GM19025 (cell line): ENCODE measurements at regions not wholly inside any gene's neighbourhood (a gene's known extent, or its start where the extent isn't known, plus 50 kb on each side); places are given as distances from the start of the nearest gene placed in this dataset.
"Not testable (repeated sequence)": the region's sequence is repeated elsewhere in the genome, so short reads cannot be mapped to it uniquely, and the experiment has no call there.

Source experiments
- ATAC-seq: cut with Tn5 transposase; IDR thresholded peaks from one replicate; pipeline ENCODE4 v1.9.1; 2021; ENCODE audit warnings: mild to moderate bottlenecking, low read depth, moderate library complexity; ENCODE audit not compliant: unreplicated experiment

DNA sequence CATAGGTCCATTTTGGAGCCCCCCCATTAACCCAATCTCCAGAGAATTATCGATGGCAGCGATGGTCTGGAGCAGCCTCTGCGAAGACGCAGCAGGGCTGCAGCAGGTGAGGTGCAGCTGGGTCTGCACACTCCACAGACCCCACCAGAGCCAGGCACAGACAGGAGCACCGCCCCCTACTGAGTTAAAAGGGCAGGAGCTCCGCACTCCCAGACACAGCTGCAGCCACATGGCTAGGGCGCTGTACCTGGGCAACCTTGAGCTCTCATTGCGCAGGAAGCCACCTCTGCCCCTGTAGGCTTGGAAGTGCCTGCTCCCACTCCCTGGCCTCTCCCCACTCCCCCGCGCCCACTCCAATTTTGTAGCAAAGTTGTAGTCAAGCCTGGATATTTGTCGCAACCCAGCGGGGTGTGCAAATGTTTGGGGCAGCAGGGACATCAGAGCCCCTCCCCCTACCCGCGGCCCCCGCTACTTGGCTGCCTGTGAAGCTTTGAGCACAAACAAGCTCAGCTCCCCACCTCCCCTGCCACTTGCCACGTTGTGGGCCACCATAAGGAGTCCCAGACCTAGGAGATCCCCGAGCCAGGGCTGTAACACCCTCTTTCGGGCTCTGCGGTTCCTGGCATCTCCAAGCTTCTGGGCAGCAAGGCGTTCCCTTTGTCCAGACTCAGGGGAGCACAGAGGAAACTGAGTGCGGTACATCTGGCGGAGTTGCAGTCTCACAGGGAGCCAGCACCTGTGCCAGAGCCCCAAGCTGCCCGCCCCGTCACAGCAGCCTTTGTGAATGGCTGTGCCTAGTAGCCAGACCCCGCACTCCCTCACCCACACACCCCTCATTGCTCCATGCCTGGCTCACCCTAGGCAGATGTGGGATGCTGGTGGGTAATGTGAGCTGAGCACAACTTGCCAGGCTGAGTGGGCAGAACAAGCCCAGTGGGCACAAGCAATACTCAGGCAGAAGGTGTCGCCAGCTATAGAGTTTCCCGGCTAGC, 949.7 kb upstream of the SLITRK1 start:
- ATAC-seq, result no peak

DNA sequence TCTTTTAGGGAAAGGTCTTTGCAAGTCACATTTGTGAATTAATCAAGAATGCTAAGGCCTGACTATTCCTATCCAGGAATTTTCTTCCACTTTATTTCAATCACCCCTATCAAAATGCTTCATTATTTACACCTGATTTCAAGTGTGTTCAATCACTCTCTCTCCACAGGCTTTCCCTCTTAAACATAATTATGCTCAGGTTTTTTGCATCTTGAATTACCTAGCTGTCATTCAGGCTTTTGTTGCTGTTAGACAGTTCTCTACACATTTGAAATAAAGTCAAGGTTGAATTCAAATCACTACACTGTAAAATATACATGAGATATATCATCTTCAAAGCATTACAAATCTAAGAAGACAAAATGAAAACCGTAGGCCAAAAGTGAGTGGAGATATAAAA, 941.3 kb upstream of the SLITRK1 start:
- ATAC-seq, result no peak

DNA sequence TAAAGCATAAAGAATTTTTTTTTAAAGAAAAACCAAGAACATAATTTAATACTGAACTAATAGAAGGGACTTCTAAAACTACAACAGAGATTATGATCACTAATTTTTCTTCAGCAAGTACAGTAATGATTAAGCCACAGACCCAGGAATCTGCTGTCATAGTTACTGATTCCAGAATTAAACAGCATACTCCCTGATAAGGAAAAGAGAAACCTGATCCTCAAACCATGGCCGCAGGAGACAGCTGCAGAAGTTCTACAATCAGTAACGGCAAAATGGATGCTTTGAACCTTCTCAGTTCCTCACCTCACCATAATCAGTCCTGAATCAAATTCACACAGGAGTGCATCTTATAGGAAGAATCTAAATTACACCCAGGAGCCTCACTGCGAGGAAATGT, 939.0 kb upstream of the SLITRK1 start:
- ATAC-seq, result no peak

DNA sequence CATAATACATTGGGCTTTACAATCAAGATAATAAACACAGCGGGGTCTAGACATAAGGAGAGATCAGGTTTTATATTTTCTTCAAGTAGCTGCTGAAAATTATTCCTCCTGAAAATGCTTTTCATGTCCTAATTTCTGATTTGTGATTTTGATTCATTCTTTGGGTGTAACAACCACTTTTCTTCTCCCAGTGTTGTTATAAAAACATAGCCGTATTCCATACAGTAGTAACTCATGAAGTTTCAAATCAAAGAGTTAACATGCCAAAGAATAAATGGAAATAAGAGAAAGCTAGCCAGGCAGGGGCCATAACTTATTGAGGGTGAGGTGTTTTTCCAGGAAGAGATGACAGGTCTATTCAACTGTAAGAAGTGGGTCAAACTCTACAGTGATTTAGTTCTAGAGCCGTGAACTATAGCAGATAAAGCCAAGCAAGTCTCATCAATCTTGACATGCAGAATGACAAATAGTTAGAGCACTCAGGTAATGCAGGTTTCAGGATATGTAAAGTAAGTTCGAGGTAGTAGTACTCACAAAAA, 934.4 kb upstream of the SLITRK1 start:
- no peak for ATAC-seq

DNA sequence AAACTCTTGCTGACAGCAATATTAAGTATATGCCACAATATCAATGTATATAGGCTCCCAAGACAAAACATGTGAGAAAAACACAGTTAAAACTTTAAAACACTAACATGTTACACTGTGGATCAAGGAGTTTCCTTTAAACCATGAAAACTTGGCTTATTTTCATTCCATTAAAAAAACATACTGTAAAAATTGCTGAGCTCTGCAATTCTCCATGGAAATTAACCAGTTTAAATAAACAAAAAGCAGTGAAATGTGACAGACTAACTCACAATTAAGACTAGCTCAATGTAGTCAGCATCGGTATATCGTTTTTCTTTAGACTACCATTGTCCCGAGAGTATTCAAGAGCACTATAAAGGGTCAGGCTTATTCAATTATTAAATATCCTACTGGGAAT, 930.5 kb upstream of the SLITRK1 start:
- ATAC-seq, result no peak

GRCh38 chr13:84812078-84812477, 929.8 kb upstream of the SLITRK1 start:
- no peak for ATAC-seq

DNA sequence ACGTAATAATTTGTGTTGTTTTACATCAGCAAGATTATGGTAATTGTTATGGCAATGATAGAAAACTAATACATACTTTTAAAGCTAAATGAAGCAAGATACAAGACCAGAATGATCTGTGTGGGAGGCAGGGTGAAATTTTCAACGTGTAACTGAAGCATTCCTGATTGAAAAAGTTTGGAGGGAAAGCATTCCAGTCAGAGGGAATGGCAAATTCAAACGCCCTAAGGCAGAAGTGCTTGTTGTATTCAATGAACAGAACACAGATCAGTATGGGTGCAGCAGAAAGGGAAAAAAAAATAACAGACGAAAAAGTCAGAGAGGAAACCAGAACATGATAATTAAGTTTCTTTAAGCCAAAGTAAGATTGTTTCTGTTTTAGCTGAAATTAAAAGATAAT, 928.5 kb upstream of the SLITRK1 start:
- no peak for ATAC-seq

DNA sequence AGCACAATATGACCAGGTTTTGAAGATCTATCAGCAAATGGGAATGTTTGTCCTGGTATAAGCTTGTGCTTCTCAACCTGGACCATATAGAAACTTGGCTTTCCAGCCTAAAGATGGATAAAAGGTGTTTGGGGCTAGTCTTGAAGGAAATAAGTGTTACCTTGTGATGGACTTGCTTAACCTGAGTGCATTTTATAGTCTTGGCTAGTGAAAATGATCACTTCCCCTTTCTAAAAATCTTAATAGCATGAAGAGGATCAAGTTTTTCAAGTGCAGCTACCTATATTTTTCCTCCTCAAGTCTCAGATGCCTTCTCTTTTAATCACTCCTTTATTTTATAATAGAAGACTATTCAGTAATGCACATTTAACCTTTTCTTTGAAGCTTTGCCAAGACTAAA, 919.8 kb upstream of the SLITRK1 start:
- no peak for ATAC-seq

- no peak for ATAC-seq
Observed at GRCh38 chr13:84784443-84785153, 902.3 kb upstream of the SLITRK1 start.

GRCh38 chr13:84777316-84777715, 895.0 kb upstream of the SLITRK1 start:
- ATAC-seq, result no peak

DNA sequence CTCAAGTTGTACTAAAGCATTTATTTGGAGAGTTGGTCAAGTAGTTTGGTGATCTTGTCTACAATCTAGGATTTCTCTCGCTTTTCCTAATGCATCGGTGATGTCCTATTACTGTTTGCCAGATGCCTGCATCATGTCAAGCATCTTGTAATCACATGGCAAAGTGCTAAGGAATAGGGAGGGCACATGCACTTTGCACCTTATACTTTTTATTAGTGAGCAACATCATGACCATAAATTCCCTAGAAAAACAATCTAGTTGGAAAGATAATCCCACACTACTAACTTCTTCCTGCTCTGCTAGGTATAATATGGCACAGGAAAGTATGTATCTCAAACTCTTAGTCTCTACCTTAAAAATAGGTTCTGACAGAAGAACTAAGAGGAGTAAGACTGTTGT, 894.3 kb upstream of the SLITRK1 start:
- no peak for ATAC-seq

DNA sequence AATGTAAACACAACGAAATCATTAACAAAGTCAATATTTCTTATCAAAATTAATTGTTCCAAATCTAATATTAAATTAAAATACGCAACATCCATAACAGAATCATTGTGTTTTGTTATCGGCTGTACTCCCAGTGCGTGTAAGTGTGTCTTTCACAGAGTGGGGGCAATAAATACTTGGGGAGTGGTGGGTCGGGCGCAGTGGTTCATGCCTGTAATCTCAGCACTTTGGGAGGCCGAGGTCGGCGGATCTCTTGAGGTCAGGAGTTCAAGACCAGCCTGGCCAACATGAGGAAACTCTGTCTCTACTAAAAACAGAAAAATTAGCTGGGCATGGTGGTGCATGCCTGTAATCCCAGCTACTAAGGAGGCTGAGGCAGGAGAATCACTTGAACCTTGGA, 893.6 kb upstream of the SLITRK1 start:
- not testable (repeated sequence) for ATAC-seq

DNA sequence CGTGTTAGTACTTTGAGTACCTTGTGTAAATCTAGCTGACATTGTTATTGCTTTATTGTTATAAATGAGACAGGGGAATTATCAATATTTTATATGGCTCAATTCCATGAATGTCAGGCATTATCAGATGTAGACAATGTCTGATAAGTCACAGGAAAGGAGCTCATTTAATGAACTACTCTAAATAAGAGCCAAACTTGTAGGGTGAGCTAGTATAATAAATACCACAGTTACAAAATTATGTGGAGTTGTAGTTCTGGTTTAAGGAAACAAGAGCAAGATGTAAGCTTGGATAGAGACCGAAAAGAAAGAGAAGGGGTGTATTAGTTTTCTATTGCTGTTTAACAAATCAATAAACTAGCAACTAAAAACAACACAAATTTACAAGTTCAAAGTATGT, 891.8 kb upstream of the SLITRK1 start:
- ATAC-seq, result no peak

DNA sequence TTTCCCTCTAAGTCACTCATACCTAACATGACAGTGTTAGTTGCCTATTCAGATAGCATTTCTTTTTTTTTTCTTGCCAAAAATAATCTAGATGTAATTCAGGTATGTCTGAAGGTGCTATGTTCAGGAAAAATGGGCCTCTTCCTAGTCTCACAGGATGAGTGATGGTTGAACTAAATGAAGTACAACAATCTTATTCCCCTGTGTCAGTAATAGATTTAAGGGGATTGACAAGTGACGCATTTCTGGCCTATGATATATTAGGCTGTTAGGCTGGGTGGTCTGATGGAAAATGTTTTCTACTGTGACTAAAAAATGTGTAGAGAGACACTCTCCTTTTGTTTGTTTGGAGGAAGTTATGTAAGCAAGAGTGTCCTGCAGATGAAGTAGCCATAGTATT, 878.7 kb upstream of the SLITRK1 start:
- ATAC-seq, result no peak

GRCh38 chr13:84749126-84749525, 866.9 kb upstream of the SLITRK1 start:
- ATAC-seq, result no peak

GRCh38 chr13:84745051-84745551, 862.8 kb upstream of the SLITRK1 start:
- ATAC-seq, result no peak

GRCh38 chr13:84744203-84744602, 861.9 kb upstream of the SLITRK1 start:
- ATAC-seq, result no peak

- no peak for ATAC-seq
Observed at GRCh38 chr13:84741253-84741652, 859.0 kb upstream of the SLITRK1 start.

DNA sequence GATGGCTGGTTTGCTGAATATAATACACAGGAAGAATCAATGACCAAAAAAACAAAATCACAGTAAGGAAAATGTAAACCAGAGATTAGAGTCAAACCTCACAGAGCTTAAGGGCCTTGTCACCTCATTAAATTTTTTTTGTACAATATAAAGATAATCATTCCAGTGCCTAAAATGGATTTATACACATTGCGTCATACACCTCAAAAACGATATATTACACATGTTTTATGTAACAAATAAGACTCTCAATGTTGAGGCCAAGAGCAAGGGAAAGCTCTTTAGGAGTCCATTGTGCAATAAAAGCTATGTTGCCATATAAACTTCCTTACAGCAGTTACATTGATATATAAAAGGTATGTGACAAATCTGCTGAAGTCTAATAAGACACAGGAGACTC, 856.7 kb upstream of the SLITRK1 start:
- ATAC-seq, result no peak

- ATAC-seq, result no peak
Observed at GRCh38 chr13:84737661-84738060, 855.4 kb upstream of the SLITRK1 start.

- ATAC-seq, result no peak
Observed at GRCh38 chr13:84730376-84730775, 848.1 kb upstream of the SLITRK1 start.
